ENCODE measurements at regions not wholly inside any gene's neighbourhood (a gene's known extent, or its start where the extent isn't known, plus 50 kb on each side); places are given as distances from the start of the nearest gene placed in this dataset.

DNA sequence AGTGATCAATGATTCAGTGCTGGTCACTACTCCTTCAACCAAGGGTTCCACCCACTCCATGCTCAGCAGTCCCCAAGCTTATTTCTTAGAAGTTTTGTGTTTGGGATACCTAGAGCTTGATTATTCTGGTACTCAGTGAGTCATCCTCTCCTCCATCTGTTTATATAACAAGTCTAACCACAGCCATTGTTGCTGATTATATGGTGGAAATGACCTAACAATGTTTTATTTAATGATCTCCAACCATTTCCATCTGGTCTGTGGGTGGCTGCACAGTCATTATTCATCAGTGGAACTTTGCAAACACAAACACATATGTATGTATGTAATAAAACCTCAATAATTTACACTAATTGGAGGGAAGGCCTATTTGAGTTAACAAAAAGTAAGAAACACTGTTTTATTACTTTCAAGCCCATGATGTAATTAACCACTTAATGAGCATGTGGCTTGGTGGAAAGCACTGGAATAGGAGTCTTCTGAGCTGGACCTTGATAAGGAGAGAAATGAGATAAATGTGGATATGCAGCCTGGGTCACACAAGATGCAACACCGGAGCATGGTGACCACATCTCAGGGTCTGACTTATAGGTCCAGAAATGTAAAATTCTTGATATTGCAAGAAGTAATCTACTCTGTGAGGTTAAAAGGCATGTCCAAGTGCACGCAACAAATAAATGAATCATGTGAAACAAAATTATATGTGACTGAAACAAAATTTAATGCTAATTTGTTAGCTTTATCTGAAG lies 99.0 kb upstream of the WLS start:
- peak; percentile 40 for DNase-seq (ENCODE audit: low spot score)

DNA sequence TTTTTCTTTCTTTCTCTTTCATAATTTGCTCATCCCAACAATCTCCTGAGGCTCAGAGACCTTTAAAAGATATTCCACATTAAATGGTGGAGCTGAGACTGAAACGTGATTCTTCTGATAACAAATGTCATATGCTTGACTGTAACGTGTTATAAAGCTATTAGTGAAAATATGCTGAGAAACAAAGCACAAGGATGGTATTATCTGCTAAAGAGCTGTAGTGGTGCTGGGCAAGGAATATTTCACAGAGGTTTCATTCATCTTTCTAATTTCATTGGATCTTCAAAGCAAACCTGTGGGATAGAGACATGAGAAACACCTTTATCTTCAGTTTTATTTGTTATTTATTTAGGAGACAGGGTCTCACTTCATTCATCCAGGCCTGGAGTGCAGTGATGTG lies 98.1 kb upstream of the WLS start:
- DNase-seq (ENCODE audit: low spot score): no peak

DNA sequence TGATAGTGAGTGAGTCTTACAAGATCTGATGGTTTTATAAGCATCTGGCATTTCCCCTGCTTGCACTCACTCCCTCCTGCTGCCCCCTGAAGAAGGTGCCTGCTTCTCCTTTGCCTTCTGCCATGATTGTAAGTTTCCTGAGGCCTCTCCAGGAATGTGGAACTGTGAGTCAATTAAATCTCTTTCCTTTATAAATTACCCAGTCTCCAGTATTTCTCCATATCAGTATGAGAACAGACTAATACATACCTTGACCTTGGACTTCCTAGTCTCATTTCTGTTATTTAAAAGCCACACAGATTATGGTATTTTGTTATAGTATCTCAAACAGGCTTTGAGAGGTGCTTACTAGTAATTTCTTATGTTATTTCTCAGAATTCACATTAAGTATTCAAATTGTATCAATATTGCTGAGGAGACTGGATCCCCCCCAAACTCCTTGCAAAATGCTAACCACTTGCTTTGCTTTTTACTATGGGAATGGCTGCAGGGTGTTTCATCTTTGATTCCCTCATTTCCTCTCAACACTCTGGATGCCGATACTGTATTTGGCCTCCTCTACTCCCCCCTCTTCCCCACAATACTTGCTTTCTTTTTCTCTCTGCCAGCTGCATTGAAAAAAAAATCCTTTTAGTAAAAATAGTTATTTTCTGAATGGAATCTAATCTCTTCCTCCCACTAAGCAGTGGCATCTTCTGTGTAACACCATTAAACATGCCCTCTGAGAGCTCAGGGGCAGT lies 96.9 kb upstream of the WLS start:
- no peak for DNase-seq (ENCODE audit: low spot score)

DNA sequence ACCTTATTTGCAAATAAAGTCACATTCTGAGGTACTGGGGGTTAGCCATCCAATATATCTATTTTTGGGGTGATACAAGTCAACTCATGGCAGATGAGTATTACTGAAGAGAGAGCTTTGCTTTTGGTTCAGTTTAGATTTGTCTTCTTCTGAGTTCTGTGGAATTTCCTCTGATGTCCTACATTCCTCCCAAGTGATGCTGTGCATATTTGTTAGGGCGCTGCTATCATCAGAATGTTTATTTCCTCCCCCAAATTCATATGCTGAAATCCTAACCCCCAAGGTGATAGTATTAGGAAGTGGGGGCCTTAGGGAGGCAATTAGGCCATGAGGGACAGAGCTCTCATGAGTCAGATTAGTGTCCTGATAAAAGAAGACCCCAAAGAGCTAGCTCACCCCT lies 96.2 kb upstream of the WLS start:
- DNase-seq (ENCODE audit: low spot score): no peak

DNA sequence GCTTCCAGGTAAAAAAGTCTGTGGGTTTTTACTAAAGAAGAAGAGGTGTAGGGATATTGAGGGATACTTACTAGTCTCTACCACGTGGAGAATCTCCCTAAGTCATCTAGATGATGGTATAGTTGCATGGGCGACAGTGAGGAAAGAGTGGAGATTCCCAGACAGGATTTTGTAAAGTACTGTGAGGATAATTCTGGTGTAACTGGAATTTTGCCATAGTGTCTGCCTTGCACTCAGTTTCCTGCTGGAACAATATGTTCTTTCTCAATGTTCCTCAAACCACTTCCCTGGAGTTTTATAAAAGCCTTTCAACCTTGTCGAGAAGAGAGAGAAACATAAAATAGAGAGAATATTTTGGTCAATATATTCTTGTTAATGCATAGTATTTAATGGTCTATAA lies 95.1 kb upstream of the WLS start:
- DNase-seq (ENCODE audit: low spot score): no peak

DNA sequence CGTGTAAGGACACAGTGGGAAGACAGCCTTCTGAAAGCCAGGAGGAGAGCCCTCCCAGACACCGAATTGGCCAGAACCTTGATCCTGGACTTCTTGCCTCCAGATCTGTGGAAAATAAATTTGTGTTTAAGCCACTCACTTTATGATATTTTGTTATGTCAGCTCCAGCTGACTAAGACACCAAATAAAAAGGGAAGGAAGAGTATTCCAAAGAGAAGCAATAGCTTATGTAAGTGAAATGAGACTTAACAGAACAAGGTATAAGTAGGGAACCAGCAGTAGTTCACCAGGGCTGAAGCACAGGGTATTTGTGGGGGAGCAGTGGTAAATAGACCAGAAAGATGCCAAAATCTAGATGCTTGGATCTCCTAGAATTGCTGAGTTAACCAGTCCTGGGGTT lies 94.2 kb upstream of the WLS start:
- DNase-seq (ENCODE audit: low spot score): no peak

DNA sequence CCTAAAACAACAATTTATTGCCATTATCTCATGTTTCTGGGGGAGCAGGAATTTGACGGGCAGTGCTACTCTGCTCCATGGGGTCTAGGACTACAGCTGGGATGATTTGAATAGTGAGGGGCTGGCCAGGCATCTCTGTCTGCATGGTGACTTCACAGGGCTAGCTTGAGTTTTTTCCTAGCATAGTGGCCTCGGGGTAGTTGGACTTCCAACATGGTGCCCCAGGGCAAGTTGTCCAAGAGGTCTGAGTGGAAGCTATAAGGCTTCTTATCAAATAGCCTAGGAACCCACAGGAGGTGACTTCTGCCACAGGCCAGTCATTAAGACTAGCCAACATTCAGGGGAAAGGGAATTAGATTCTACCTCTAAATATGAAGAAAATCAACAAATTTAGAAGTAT lies 92.0 kb upstream of the WLS start:
- no peak for DNase-seq (ENCODE audit: low spot score)

DNA sequence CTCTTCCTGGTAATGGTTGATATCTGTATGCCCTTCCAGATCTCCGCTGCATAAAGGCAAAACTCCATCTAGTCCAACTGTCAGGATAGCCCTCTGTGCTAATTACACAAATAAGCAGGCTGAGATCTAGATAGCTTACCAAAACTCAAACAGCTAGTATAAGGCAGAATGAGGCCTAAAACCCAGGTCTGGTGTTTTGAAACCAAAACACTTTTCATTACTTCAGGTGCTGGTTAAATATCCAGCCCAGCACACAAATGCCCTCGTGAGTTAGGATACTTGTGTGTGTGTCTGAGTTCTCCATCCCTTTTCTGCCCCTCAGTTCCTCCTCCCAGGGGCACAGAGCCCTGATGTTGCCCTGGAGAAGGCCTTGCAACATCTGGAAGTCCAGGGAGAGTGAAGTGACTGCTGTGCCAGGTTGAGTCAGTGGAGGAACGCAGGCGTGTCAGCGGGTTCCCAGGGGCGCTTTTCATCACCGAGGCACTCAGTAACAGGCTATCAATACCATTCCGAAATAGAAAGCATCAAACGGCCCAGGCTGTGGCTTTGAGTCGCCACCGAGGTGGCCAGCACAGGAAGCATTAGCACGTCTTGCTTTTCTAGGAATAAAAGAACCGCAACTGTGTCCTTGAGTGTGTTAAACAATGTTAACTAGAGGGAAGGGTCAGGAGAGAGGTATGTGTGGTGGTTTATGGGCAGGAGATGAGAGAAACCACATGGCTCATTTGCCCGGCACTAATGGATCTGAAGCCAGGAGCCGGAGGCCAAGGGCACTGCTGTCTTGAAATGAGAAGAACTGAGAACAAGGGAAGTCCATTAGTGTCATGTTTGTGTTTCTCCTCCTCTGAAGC lies 90.7 kb upstream of the WLS start:
- DNase-seq (ENCODE audit: low spot score): no peak

DNA sequence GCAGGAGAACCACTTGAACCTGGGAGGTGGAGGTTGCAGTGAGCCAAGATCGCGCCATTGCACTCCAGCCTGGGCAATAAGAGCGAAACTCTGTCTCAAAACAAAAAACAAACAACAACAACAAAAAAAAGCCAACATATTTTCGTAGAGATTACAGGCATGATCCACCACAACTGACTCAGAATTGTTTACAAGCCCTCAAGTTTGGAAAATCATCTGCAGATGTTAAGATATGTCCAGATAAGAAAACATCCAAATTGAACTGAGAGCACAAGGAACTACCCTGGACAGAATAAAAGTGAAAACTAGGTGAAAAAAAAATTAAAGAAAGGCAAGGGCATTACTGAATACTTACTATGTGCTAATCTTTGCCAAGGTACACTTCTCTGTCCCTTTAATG lies 89.8 kb upstream of the WLS start:
- DNase-seq (ENCODE audit: low spot score): no peak

DNA sequence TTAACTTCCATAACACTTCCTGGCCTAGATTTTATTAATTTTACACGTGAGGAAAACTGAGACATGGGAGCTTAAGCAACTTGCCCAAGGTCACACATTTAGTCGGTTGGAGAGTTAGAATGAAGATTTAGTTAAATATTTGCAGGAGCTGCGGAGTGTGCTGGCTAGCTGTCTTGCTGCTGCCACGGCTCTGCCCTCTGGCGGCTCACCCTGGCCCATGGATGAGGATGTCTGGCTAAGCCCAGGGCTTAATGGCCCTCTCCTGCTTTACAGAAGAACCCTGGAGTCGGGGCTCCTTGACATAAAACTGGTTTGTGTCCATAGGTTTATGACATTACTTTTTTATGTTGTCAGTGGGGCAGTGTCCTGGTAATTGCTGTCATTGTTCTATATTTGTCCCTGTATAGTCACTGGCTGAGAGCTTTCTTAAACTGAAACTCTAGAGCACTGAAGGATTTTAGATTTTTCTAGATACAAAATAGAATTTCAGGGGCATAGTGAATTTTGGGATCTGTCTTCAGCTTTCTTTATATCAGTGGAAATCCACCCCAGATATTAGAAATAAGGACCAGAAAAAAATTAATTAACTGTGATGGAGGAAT lies 88.9 kb upstream of the WLS start:
- no peak for DNase-seq (ENCODE audit: low spot score)

DNA sequence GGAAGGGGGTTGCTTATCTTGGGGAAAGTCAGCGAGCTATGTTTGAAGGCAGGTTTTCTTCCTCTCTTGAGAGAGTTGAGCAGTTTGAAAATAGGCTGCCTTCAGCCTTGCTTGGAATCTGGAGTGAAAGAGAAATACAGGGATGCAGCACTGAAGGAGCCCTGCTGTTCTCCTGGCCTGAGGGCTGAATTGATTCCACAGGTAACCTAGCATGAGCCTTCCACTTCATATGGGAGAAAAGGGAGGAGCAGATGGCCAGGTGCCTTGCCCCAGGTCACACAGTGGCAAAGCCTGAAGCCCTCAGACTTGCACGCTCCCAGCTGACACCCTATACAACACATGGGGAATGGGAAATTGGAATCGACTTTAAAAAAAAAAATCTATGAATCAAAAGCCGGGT lies 88.0 kb upstream of the WLS start:
- no peak for DNase-seq (ENCODE audit: low spot score)

DNA sequence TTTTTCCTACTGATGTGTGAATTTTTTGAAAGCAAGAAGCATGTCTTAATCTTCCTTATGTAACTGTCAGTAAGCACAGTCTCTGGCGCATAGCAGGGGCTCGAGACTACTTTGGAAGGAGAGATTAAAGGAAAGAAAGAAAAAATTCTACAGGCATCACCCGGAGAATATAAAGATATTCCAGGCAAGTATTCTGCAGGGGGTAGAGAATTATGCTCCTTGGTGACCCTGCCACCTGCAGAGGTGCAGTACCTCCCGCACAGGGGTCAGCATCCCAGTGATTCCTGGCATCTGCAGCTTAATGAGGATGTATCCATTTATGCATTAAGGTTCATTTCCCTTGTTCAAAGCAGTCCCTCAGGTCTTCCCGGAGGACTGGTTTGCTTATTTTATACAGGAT lies 87.6 kb upstream of the WLS start:
- no peak for DNase-seq (ENCODE audit: low spot score)

DNA sequence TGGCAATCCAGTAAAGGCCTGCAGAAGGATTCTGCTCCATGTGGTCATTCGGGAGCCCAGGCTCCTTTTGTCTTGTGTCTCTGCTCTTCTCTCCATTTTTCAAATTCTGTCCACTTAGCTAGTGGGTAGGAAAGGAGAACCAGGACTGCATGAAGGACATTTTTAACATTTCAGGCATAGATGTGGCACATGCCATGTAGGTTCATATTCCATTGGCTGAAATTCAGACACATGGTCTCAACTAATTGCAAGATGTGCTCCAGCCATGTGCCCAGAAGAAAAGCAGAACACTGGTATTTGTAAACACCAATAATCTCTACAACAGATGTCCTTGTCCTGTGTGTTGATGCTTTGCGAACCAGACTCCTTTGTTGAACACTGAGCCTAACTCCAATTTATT lies 85.2 kb upstream of the WLS start:
- no peak for DNase-seq (ENCODE audit: low spot score)

DNA sequence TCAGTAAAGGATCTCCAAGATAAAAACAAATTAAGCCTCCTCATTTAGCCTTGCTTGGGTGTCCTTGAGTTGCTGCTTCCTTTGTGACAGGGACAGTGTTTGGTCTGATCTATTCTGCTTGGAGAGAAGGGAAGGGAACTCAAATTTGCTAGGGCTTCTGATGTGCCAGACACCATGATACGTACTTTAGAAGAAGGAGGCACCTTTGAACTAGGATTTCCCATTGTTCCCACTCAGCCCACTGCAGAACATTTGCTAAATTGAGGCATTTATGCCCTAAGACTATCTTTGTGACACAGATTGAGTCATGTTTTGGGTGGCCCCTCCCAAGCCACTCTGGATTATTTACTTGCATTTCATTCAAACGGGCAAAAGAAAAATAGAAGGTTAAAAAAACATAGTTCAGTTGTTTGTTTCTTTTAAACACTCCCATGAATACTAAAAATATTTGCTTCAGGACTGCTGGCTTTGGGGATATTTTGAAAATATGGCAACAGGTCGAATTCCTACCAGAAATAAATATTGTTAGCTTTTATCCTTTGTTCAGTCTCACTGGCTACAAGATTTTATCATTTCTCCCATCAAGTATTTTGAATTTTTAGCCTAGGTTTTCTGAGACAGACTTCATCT lies 81.9 kb upstream of the WLS start:
- DNase-seq (ENCODE audit: low spot score): no peak

DNA sequence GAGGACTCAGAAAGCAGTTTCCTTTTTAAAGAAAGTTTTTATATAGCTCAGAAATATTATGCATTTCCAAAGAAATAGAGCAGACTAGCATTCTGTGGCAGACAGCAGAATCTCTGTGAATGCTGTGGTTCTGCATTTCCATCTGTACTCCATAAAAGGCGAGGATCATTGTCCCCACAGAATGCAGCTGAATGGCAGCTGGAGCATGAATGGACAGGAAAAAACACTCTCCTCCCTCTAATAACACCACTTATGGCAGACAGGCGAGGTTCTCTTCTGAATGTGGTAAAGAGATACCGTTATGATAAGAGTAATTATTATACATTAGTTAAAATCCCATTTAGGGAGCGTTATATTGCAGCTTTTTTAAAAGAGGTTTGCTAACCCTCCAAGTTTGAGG lies 81.4 kb upstream of the WLS start:
- no peak for DNase-seq (ENCODE audit: low spot score)

DNA sequence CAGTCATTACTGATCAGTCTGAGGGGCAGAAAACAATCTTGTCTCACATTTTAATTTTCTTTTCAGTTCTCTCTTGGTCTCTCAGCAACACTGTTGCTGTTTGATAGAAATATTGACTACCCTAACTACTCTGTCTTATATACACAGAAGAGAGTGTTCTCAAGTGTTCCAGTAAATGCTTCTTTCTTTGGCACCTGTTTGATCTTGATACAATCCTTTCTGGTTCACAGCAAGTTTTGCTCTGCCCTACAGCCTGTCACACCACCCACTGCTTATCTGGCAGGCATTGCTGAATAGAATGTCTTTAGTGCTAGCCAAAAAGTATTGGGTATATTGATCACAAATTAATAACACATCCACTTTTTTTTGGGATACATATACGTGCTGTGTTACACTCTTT lies 75.7 kb upstream of the WLS start:
- DNase-seq (ENCODE audit: low spot score): no peak

DNA sequence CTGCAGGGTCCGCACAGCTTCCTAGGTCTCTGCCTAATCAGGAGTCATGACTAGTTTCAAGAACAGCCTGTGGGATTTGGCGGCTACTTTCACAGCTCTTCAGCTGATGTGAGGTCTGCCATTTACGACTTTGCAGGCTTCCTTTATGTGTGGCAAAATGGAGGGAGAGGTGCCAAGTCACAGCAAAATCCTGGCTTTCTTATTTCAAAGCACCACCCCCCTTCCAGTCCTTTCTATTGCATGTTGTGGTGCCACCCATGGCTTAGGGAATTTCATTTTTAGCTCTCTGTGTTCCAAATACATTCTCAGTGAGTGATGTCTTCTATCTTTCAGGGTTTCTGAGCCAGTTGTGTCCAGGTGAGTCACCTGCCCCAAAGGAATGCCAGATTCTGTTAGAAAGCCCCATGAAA lies 75.1 kb upstream of the WLS start:
- no peak for DNase-seq (ENCODE audit: low spot score)

DNA sequence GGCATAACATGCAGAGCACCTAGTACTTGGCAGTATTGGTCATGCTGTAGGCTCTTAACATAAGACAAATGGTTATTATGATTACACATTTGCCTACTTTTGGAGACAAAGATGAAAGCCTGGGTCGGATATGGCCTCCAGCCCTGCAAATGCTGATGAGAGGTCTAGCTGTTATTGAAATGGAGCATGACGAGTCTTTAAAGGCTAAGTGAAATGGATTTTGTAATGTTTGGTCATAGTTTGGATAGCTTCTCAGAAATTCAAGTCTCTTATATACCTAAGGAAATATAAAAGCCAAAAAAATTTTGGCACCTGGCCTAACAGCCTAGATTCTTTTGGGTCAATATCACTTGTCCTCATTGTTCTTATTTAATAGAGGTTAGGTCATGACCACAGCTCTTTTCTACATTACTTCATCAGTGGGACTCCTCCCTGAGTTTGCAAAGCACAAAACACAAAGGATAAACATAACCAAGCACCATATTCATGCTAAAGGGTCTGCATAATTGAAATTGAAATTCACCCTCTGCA lies 69.2 kb upstream of the WLS start:
- DNase-seq (ENCODE audit: low spot score): no peak

DNA sequence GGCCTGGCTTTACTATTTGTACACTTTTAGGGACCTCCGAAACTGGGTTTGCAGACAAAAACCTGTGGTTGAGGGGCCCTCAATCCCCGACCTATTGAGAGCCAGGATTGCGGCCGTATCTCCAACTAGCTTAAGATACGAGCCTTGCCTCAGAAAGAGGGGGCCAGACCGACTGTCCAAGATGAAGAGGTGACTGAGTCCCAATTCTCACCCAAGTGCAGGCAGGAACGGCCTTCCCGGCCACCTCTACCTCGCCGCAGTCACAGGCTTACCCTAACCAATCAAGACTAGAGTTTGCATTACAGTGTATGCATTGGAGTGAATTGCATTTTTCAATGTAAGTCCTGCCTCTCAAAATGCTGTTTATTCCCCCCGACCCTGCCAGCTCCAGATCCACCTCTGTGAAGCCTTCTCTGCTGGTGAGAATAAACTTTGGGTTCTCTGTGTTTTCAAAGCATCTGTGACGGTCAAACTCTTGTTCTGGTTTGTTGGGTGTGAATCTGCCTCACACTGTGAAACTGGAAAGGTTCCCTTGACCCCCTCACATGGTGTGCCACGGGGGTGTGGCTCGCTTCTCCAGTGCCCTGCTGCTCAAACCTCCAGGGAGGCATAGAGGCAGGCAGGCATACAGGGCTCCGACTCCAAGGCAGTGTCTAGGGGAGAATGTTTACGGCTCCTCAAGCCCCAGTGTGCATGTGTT lies 62.2 kb upstream of the WLS start:
- no peak for DNase-seq (ENCODE audit: low spot score)

DNA sequence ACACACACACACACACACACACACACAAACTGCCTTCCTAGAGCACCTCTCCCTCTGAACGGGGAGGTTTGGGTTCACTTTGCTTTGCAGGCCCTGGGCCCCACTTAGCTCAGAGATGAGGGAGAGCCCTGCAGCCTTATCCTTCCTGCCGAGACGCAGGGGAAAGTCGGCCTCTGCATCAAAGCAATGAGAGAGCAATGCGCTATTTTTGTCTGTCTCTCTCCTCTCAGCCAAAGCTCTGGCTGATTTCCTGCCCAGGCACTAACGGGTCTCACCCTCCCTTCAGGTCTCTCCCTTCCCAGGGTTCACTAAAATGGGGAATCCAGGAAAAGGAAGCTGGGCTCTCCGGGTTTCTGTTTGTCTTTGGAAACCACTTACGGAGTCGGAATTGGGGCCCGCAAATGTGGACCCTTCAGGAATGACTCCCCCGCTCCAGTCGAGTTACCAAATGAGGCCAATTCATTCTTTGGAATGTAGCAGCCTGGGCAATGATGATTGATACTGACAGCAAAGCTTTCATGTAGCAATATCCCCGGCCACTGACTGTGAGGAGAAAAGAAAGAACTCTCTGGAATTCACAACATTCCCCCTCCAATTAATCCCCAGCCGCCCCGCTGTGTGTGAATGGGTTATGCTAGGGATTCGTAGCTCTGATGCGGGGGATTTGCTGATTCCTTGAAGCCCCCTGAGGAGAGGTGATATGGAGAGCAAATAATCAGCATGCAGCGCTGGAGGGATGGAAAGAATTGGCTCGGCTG lies 61.5 kb upstream of the WLS start:
- DNase-seq (ENCODE audit: low spot score): no peak

DNA sequence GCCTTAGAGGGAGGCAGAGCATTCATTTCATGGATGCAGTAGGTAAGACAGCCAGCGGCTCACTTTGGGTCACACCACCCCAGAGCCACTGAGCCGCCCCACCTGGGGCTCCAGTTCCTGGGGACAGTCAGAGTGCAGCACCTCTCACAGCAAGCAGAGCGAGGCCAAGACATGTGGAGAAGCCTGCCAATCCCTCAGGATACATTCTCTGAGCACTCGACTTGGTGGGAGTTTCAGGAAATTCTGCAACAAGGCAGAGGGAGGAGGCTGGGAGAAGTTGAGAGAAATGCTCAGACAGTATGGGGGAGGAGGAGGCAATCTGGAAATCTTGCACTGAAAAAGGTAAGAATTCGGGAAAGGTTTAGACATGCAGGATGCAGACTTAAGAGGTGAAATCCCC lies 60.8 kb upstream of the WLS start:
- DNase-seq (ENCODE audit: low spot score): no peak
